GM12891 (cell line): ENCODE measurements at regions not wholly inside any gene's neighbourhood (a gene's known extent, or its start where the extent isn't known, plus 50 kb on each side); places are given as distances from the start of the nearest gene placed in this dataset.

Experiments
- POLR2A ChIP-seq: IDR thresholded peaks from 2 replicates; pipeline ENCODE4 v1.6.1; 2011; ENCODE audit warnings: low read depth, low read length, control low read depth
- POLR2AphosphoS5 ChIP-seq: IDR thresholded peaks from 2 replicates; pipeline ENCODE4 v1.6.1; 2011; ENCODE audit warnings: low read depth, low read length, control low read depth
- POU2F2 ChIP-seq: IDR thresholded peaks from 2 replicates; pipeline ENCODE4 v1.6.1; 2011; ENCODE audit warnings: low read depth, mild to moderate bottlenecking, control low read depth, low read length, moderate library complexity
- TAF1 ChIP-seq: IDR thresholded peaks from 2 replicates; pipeline ENCODE4 v1.6.1; 2011; ENCODE audit warnings: low read depth, low read length, control low read depth

GRCh38 chr9:23447166-23447565, 378.9 kb downstream of the ELAVL2 start:
- TF ChIP-seq POLR2A (no peak), POU2F2 (no peak), TAF1 (no peak), POLR2AphosphoS5 (no peak)
